ENCODE measurements at regions not wholly inside any gene's neighbourhood (a gene's known extent, or its start where the extent isn't known, plus 50 kb on each side); places are given as distances from the start of the nearest gene placed in this dataset.

DNA sequence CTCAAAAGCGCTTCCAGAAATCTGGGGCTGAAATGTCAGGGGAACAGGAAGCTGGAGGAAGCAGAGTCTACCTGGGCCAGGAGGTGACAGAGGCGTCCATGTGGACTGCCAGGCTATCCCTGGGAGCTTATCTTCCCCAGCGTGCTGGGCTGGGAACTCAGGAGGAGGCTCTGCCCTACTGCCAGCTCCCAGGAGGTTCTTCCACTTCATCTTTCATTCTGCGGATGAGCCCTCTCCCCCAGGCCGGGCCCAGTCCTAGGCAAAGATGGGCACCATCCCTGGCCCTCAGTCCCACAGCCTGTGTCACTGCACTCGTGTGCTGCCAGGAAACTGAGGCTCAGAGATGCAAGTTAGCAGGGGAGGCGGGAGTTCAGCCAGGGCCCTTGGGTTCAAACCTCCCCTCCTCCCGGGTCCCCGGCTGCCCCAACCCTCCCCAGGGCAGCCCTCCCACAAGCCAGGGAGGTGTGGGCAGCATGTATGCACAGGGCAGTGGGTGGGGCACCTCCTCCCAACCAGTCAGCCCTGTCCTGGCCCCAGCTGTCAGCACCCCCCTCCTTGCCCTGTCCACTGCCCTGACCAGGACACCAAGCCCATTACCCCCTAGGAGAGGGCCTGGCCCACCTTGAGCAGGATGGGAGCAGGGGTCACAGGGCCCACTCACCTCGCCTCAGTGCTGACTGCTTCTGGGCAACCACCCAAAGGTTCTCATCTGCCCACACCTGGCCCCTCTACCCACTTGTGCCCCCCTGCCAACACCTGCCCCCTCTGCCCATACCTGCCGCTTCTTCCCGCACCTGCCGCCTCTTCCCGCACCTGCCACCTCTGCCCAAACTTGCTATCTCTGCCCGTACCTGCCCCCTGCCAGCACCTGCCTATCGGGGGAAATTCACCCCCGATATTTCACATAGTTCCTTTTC, 226.0 kb downstream of the NPHP4 start:
- no peak for DNase-seq

DNA sequence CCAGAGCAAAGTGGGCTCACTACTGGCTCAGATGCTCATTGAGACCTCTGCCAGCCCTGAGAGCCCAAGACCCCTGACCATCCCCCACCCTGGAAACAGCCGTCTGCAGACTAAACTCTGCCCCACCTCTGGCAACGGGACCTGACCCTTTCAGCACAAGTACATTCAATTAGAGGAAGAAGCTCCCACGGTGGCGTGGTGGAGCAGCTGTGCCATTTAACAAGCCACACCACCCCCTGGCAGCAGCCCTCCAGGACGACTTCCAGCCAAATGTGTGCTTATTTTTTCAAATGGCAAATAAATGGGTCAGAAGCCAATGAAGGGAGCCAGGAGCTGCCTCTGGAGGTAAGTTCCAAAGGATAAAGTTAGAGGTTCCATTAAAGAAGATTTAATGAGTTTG, 226.7 kb downstream of the NPHP4 start:
- no peak for DNase-seq

DNA sequence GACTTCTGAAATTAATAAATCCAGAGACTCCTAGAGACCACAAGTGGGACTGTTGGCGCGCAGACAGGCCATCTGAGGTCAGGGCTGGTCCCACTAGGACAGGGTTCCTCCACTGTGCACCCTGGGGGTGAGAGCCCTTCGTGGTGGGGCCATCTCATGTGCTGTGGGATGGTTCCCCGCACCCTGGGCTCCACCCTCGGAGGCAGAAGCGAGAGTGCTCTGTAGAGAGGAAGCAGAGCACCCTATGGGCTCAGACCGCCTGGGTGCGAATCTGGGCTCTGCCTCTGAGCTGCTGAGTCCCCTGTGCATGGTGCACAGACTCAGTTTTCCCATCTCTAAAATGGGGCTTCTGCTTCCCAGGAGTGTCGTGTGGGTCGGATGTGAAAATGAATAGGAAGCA, 227.3 kb downstream of the NPHP4 start:
- no peak for DNase-seq

DNA sequence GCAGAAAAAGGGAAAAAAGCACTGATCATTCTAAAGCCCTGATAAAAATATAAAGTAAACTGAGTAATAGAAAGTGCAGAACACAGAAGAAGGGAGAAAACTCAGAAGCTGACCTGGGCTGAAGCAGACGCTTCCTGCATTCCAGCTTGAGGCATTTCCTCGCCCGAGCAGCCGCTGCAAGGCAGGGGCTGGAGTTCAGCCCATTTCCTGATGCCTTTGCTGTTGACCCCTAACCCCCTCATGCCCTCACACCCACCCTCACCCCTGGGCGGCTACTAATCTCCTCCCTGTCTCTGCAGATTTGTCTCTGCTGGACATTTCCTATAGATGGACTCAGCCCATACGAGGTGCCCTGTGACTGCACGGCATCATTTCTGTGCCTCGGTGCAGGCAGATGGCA, 227.8 kb downstream of the NPHP4 start:
- no peak for DNase-seq

DNA sequence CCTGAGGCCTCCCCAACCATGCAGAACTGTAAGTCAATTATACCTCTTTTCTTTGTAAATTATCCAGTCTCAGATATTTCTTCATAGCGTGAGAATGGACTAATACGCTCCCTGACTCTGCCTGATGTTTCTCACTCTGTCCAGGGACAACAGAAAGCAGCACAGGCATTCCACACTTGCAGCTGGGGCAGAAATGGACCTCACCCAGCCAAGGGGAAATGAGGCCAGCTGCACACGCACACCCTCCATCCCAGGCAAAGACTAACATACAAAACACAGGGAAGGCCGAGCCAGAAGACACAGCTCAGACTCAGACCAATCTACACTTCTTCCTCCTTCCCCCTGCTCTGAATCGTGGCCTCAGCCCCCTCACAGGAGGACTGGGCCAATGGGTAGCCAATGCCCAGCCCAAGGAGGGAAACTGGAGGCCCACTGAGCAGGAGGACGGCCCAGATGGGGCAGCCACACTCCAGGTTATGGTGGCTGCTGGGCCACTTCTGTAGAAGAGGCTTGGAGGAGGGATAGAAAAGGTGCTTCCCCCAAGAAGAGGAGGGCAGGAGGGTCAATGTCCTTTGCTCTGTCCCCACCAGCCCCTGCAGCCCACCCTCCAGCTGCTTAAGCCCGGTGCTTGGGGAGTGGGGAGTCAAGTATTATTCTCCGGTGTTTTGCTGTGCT, 228.4 kb downstream of the NPHP4 start:
- DNase-seq, result no peak

DNA sequence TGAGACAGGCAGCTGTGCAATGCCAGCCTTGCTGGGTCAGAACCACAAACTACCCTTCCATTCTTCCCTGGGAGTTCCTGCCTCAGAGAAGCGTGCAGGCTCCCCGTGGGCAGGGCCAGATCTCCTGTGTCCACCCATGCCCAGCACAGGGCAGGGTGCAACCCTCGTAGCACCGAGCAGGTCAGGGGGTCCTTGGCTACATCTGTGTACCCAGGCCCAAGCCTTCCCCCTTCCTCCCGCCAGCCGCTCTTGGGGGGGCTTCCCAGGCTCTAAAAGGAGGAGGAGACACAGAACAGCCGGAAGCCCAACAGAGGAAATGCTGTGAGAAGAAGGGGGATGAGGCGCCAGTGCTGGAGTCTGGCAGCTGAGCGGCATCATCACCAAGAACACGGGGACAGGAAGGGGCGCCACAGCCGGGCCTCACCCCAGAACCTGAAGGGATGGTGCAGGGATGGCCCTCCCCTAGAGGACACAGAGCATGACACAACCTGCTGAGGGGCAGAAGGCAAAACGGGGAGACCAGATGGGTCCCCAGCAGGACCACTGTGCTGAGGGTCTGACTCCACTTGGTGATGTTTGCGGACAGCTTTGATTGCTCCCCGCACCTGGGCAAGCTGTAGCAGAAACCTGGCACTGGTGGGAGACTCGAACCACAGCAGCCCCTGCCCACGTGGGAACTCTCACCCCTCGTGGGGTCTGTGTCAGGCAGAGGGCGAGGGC, 233.2 kb downstream of the NPHP4 start:
- DNase-seq, result no peak

DNA sequence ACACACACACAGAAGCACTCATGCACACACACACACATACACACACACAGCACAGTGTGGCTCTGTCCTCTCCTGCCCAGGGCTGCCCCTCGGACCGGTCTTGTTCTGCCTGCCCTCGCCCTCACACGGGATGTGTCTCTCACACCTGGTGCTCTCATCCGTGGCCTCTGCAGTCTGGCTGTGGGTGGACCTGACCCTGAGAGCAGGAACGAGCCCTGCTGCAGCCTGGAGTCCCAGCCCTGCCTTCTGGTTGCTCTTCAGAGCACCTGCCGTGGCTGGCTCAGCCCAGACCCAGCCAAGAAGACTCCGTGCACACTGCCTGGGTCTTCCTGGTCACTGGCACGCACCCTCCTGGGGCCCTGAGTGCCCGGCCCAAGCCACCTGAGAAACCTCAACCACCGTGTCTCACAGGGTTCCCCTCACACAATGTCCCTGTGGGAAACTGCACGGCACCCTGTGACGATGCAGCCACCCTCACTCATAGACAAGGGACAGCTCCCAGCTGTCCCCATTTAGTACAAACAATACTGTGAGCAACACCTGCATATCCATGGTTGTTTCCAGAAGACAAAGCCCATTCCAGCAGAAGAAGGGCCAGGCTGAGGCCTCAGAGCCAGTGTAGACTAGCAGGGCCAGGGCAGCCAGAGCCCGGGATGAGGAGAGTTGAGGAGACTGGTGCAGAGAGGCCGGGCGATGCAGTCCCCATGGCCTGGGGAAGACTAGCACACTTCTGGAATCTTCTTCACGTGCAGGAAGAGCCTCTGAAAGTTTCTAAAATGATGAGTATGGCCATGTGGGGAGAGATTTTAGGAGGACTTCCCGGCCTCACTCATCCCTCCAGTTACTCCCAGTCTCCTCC, 234.0 kb downstream of the NPHP4 start:
- no peak for DNase-seq

DNA sequence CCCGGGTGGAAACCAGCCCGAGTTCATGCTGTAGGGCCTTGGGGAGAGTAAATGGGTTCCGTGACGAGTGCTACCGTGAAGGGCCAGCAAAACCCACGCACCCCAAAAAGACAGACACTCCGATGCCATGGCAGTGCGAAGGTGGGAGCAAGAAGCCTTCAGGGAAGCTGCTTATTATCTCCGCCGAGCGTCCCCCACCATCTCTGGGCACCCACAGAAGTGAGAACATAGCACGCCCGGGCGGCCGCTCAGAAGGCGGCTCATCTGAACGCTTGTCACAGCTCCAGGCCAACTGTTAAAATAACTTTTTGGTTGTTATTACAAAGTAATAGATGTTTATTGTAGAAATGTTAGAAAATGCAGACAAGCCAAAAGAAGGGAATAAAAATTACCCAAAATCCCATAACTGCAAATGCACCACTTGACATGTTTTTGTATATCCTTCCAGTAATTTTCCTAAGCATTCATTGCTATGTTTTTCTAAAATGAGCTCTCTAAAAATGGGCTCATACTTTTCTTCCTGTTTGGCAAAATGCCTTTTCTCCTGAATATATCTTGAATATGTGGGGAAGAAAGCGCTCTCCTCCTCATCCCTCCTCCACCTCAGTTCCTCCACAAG, 234.9 kb downstream of the NPHP4 start:
- DNase-seq, result no peak

DNA sequence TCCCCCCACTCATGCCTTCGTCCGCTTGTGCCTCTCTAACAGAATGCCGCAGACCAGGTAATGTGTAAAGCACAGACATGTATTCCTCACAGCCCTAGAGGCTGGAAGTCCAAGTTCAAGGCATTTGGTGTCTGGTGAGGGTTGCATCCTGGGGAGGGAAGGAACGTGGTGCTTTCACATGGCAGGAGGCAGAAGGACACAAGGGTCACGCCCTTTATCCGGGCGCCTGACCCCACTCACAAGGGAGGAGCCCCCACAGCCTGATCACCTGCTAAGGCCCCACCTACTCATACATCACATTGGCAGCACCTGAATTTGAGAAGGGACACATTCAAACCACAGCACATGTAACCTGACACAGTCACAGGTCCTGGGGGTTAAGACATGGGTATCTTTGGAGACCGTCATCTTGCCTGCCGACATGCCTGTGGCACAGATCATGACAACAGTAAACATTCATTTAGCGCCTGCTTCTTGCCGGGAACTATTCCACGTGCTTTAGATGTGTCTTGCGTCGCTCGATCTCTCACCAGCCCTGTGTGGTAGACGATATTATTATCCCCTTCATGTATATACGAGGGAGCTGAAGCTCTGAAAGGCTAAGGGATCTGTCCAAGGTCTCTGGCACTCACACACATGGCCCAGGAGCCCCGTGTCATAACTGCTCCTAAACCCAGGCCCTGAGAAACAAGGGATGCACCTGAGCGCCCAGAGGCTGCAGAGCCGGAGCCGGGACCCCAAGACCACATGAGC, 235.6 kb downstream of the NPHP4 start:
- DNase-seq, result no peak

DNA sequence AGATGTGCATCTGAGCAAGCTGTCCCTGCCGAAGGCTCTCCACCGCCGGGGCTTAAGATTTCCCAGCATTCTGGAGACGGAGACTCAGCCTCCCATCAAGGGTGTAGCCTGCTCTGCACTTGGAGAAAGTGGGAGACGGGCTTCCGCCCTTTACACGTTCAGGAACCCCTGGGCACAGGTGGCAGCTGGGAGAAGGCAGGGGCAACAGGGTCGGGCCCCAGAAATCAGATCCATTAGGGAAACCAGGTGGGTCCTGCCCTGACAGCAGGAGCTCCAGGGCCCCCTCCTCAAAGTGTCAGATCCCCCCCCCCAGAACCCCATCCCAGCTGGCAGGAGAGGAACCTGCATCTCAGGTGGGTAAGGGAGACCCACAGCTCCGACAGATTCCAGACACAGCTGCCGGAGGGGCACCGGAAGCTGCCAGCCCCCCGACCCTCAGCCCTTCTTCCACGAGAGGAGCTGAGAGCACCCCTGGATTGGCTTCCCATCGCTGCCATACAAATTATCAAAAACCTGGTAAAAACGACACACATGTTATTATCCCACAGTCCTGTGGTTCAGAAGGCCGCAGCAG, 236.6 kb downstream of the NPHP4 start:
- no peak for DNase-seq

DNA sequence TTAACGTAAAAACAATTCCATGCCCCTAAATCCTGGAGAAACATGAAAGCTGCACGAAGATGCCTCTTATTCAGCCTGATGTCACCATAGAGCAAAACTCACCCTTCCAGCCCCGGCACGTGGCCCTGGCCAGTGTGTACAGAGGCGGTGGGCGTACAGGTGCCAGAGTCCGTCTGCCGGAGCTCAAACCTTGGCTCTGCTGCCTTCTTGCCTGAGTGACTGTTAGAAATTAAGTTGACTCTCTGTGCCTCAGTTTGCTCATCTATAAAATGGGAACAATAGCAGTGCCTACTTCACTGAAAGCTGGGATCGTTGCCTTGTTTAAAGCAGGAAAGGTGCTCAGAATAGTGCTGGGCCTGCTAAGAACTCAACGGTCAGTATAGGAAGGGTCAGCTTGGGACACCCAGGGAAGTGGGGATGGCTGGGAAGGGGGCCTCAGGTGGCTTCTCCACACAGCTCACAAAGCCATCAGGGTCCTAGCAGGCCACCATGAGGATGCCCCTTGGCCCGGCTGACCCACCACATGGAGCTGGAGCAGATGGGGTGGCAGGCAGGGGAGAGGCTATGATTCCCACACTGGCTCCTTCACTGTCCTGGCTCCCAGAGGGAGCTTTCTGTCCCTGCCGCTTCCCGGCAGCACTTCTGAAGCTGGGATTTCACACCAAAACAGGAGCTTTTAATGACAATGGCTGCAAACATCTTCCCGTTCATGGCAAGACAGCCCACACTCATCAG, 237.2 kb downstream of the NPHP4 start:
- no peak for DNase-seq

DNA sequence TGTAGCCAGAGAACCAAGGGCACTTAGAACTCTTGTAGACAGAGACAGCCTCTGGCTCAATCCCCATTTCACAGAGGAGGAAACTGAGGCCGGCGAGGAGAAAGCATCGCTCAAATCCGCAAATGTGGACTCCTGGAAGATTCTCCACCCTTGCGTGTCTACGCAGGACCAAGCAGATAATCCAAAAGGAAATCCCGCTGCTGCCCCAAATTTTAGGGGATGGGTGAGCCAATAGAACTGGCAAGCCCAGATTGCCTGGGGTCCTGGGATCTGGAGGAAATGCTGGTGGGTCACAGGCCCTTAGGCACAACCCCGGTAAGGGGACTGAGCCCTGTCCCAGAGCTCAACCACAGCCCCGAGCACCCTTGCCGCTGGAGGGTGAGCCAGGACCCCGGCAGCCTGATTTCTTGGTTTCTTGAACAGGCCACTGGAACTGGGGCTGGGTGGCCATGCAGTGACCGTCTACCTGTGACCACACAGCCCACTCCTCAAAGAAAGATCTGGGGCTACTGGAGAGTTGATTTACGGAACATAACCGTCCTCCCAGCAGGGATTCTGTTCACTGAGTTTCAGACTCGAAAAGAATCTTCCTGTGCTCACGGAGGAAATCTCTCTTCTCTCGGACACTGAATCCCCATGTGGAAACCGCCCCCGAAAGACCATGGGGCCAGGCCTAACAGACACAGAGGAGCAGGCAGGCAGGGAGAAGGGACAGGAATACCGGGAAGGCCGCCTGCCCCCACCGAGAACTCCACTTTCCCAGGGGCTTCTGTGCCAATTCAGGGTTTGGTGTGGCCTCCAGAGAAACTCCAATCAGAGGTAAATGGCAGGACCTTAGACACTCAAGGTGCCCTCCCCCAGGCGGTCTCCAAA, 238.4 kb downstream of the NPHP4 start:
- DNase-seq, result no peak

DNA sequence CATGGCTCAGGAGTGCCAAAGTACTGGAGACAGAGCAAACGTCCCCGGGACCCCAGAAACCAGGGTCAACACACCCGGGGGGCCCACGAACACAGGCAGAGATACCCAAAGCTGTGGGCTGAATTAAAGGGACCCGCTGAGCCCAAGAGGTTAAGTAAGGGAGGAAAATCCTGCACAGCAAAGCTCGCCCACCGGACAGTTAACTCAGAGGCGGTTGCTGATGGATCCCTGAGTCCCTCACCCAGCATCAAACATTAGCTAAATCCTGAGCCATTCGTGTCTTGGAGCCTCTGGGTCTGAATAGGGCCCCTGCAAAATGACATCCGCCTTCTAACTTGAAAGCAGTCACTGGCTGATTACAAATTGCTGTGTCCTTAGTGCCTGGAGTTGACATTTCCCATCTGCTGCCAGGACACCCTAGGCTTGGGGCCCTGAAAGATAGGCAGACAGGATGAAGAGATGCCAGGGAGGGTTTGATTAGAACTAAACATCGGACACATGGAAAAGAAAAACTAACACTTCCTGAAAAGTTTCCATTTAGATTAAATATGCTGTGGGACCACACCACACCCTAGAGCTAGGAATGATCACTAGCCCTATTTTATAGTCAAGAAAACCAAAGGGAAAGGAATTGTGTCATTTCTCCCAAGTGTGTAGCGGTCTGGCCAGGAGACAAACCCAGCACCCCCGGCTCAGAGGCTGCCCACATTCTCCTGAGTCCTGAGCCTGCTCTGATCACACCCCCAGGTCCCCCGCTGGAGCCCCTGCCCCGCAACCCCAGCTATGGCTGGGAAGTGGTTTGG, 239.3 kb downstream of the NPHP4 start:
- no peak for DNase-seq

DNA sequence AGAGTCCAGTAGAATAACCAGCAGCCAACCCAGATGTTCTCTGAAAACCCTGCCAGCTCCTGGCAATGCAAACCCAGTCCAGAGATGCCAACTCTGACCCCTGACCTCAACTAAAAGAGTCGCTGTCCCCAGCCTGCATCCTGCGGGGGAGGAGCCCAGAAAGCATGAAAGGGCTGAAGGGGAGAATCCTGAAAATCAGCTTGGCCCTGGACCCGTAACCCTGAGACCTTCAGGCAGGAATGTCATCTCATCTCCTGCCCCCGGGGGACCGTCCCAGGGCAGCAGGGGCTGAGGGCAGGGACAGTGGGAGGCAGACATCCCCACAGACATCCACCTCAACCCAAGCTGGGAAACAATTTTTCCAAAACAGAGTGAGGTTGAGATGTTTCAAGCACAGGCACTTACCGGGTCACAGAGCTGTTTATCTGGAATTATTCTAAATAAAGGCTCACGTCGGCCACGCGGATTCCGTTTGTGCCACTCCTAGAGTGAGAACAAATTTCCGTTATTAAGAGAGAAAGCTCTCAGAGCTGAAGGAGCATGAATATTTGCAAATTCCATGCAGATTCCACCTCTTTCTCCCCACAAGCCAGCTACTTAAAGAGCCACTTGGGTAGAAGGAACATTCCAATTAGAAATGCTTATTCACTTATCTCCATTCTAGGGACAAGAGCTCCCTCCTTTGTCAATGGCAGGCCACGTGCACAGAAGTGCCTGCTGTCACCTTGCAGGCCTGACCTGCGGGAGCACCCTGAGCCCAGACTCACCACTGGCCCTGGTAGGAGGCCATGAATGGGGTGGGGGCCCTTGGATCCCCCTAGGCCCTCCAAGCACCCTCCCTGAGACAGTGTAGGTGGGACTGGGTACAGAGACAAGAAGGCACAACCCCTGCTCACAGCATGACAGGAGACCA, 240.1 kb downstream of the NPHP4 start:
- no peak for DNase-seq

DNA sequence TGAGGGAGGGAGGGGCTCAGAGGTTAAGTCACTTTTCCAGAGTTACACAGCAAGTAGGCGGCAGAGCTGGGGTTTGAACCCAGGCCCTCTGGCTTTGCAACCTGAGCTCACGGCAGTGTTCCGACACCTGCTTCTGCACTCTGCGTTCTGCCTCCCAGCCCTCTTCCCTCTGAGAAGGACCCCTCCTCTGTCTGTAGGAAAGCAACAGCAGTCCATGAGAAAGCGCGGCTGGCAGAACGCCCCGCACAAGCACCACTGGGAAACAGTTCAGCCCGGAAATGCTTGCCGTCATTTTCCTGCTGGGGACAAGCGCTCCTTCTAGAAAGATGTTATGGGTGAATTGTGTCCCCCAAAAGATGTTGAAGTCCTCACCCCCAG, 241.1 kb downstream of the NPHP4 start:
- DNase-seq, result no peak

DNA sequence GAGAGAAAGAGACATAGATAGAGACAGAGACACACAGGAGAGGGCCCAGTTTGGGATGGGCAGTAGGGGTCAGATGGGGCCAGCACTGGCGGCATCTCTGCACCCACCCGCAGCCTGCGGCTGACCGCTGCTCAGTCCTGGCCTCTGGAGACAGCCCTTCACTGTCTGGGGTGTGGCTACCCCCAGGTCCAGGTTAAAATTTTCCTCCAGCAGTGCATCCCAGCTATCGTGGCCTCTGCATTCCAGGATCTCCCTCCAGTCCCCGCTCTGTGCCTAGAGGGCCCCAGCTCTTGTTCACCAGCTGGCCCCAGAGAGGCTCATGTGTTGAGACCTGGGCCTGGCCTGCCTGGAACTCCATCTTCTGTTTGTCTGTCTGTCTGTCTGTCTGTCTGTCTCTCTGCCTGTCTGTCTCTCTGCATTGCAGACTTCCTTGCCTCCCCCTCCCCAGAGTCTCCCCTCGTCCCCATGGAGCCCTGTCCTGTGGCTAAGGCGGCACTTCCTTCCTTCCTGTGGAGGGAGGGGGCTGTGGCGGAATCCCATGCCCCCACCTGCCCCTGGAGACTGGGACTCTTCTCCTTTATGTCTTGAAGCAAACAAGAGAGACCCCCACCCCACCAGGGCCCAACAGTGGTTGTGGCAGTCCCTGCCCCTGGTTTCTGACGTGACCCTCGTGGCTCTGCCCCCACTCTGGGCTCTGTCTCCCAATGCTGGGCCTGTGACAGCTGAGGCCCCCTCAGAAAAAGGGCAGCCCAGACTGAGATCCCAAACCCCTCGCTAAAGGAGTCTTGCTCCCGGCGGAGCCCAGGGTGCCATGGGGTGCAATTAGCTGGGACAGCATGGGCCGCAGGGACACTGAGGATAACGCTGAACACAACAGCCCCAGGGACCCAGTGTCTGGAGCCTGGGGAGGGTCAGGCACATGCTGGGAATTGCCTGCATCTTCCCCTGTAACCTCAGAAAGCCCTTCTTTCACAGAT, 241.8 kb downstream of the NPHP4 start:
- DNase-seq, result no peak

All from activated CD4-positive, alpha-beta T cell treated with anti-CD3 and anti-CD28 coated beads for 4 hours (primary cell).